H9 (cell line): ENCODE measurements at regions not wholly inside any gene's neighbourhood (a gene's known extent, or its start where the extent isn't known, plus 50 kb on each side); places are given as distances from the start of the nearest gene placed in this dataset.

Source experiments
- DNase-seq: peaks from one replicate; pipeline ENCODE4 v3.0.0-alpha.2; 2017
- H2AFZ ChIP-seq: one replicate; pipeline ENCODE4 v1.6.1; 2013; ENCODE audit warnings: mild to moderate bottlenecking, low read length, control low read depth, moderate library complexity
- H2AK5ac ChIP-seq: 2 replicates; pipeline ENCODE4 v1.6.1; 2013; ENCODE audit warnings: low read length, control low read depth, mixed read lengths; ENCODE audit not compliant: insufficient read length
- H2BK120ac ChIP-seq: one replicate; pipeline ENCODE4 v1.6.1; 2013; ENCODE audit warnings: low read depth, mild to moderate bottlenecking, low read length, control low read depth, inconsistent platforms; ENCODE audit not compliant: poor library complexity, severe bottlenecking
- H2BK12ac ChIP-seq: 2 replicates; pipeline ENCODE4 v1.6.1; 2013; ENCODE audit warnings: low read length, control low read depth, mixed read lengths, low read depth; ENCODE audit not compliant: insufficient read length
- H2BK15ac ChIP-seq: 2 replicates; pipeline ENCODE4 v1.6.1; 2013; ENCODE audit warnings: low read depth, low read length, control low read depth
- H2BK20ac ChIP-seq: one replicate; pipeline ENCODE4 v1.6.1; 2013; ENCODE audit warnings: low read depth, mild to moderate bottlenecking, low read length, control low read depth, inconsistent platforms; ENCODE audit not compliant: poor library complexity, severe bottlenecking
- H2BK5ac ChIP-seq: 2 replicates; pipeline ENCODE4 v1.6.1; 2013; ENCODE audit warnings: low read length, control low read depth, mixed read lengths; ENCODE audit not compliant: insufficient read length
- H3K14ac ChIP-seq: 2 replicates; pipeline ENCODE4 v1.6.1; 2013; ENCODE audit warnings: low read length, control low read depth; ENCODE audit not compliant: insufficient read depth
- H3K18ac ChIP-seq: 2 replicates; pipeline ENCODE4 v1.6.1; 2013; ENCODE audit warnings: low read depth, mild to moderate bottlenecking, mixed read lengths, low read length, control low read depth; ENCODE audit not compliant: insufficient read length
- H3K23ac ChIP-seq: 2 replicates; pipeline ENCODE4 v1.6.1; 2013; ENCODE audit warnings: low read length, control low read depth, mixed read lengths, low read depth; ENCODE audit not compliant: insufficient read length
- H3K23me2 ChIP-seq: 2 replicates; pipeline ENCODE4 v1.6.1; 2013; ENCODE audit warnings: low read depth, mild to moderate bottlenecking, mixed read lengths, low read length, control low read depth; ENCODE audit not compliant: insufficient read length, poor library complexity, severe bottlenecking
- H3K27ac ChIP-seq: 2 replicates; pipeline ENCODE4 v1.5.1; 2013; ENCODE audit warnings: low read length, control low read depth, mixed read lengths, low read depth; ENCODE audit not compliant: insufficient read length
- H3K27me3 ChIP-seq: 2 replicates; pipeline ENCODE4 v1.6.1; 2013; ENCODE audit warnings: low read length, control low read depth, inconsistent platforms; ENCODE audit not compliant: insufficient read depth
- H3K4ac ChIP-seq: 2 replicates; pipeline ENCODE4 v1.6.1; 2013; ENCODE audit warnings: low read depth, mild to moderate bottlenecking, control low read depth, inconsistent platforms, low read length, moderate library complexity
- H3K4me1 ChIP-seq: 2 replicates; pipeline ENCODE4 v1.6.1; 2013; ENCODE audit warnings: low read length, control low read depth, inconsistent platforms; ENCODE audit not compliant: insufficient read depth
- H3K4me2 ChIP-seq: 2 replicates; pipeline ENCODE4 v1.6.1; 2013; ENCODE audit warnings: low read length, control low read depth, mixed read lengths; ENCODE audit not compliant: insufficient read length, insufficient read depth
- H3K56ac ChIP-seq: 2 replicates; pipeline ENCODE4 v1.6.1; 2013; ENCODE audit warnings: low read depth, mild to moderate bottlenecking, mixed read lengths, low read length, control low read depth; ENCODE audit not compliant: insufficient read length
- H3K79me1 ChIP-seq: 2 replicates; pipeline ENCODE4 v1.6.1; 2013; ENCODE audit warnings: low read depth, mild to moderate bottlenecking, moderate library complexity, low read length, control low read depth, inconsistent platforms; ENCODE audit not compliant: insufficient read depth, poor library complexity, severe bottlenecking
- H3K79me2 ChIP-seq: 2 replicates; pipeline ENCODE4 v1.6.1; 2013; ENCODE audit warnings: low read length, control low read depth, inconsistent platforms; ENCODE audit not compliant: insufficient read depth
- H3K9ac ChIP-seq: 2 replicates; pipeline ENCODE4 v1.6.1; 2013; ENCODE audit warnings: low read length, control low read depth, mixed read lengths; ENCODE audit not compliant: insufficient read length; ENCODE audit errors: extremely low read depth
- H3K9me3 ChIP-seq: one replicate; pipeline ENCODE4 v1.6.1; 2013; ENCODE audit warnings: low read depth, low read length, inconsistent platforms; ENCODE audit not compliant: control insufficient read depth
- H3T11ph ChIP-seq: one replicate; pipeline ENCODE4 v1.6.1; 2013; ENCODE audit warnings: mild to moderate bottlenecking, low read length, control low read depth, inconsistent platforms
- H4K20me1 ChIP-seq: one replicate; pipeline ENCODE4 v1.6.1; 2013; ENCODE audit not compliant: control insufficient read depth, insufficient read length, insufficient read depth
- H4K5ac ChIP-seq: 2 replicates; pipeline ENCODE4 v1.6.1; 2013; ENCODE audit warnings: low read depth, mild to moderate bottlenecking, mixed read lengths, low read length, control low read depth; ENCODE audit not compliant: insufficient read length
- H4K8ac ChIP-seq: replicated peaks from 2 replicates; pipeline ENCODE4 v1.6.1; 2013; ENCODE audit warnings: low read length, control low read depth, mixed read lengths, low read depth; ENCODE audit not compliant: insufficient read length
- H4K91ac ChIP-seq: 2 replicates; pipeline ENCODE4 v1.6.1; 2013; ENCODE audit warnings: low read depth, mild to moderate bottlenecking, moderate library complexity, mixed read lengths, low read length, control low read depth; ENCODE audit not compliant: insufficient read length
- H3K27ac Mint-ChIP-seq, 3 experiments: 2 replicates in 2 of 3; 3 replicates in 1 of 3; pipeline ENCODE4 v1.8.0; 2020 to 2021; ENCODE audit warnings: mixed read lengths in 3 of 3, mild to moderate bottlenecking in 1 of 3, moderate library complexity in 1 of 3
- H3K27me3 Mint-ChIP-seq: 2 replicates; pipeline ENCODE4 v1.8.0; 2021; ENCODE audit warnings: low read depth, mild to moderate bottlenecking, moderate library complexity, mixed read lengths
- H3K36me3 Mint-ChIP-seq, 3 experiments: 2 replicates in 2 of 3; 3 replicates in 1 of 3; pipeline ENCODE4 v1.8.0; 2020 to 2021; ENCODE audit warnings: low read depth in 3 of 3, mixed read lengths in 3 of 3; ENCODE audit not compliant: insufficient read depth in 1 of 3
- H3K4me1 Mint-ChIP-seq, 2 experiments: 2 replicates each; pipeline ENCODE4 v1.8.0; 2020; ENCODE audit warnings: mixed read lengths in 2 of 2
- H3K4me3 Mint-ChIP-seq, 2 experiments: 2 replicates in 1 of 2; 3 replicates in 1 of 2; pipeline ENCODE4 v1.8.0; 2020 to 2021; ENCODE audit warnings: mild to moderate bottlenecking in 2 of 2, mixed read lengths in 2 of 2, moderate library complexity in 1 of 2
- H3K9me3 Mint-ChIP-seq, 2 experiments: 2 replicates in 1 of 2; 3 replicates in 1 of 2; pipeline ENCODE4 v1.8.0; 2020; ENCODE audit warnings: mild to moderate bottlenecking in 2 of 2, mixed read lengths in 2 of 2, moderate library complexity in 1 of 2
- WGBS: extraction: QIAGEN DNeasy Blood & Tissue Kit; methylation state at CpG from one replicate; pipeline ENCODE4 v1.1.7; 2013; ENCODE audit warnings: missing lambda C conversion rate, low lambda C conversion rate, mixed read lengths; ENCODE audit not compliant: insufficient read length; ENCODE audit errors: extremely low coverage; 5-methylcytosine and 5-hydroxymethylcytosine counted together
- TF ChIP-seq, protein P1 (sequence below): fragments of 200-600 bp; sonication (generic); conservative IDR thresholded peaks from 3 replicates; pipeline ENCODE4 v1.8.0; 2021; ENCODE audit warnings: antibody characterized with exemption, mild to moderate bottlenecking

DNA sequence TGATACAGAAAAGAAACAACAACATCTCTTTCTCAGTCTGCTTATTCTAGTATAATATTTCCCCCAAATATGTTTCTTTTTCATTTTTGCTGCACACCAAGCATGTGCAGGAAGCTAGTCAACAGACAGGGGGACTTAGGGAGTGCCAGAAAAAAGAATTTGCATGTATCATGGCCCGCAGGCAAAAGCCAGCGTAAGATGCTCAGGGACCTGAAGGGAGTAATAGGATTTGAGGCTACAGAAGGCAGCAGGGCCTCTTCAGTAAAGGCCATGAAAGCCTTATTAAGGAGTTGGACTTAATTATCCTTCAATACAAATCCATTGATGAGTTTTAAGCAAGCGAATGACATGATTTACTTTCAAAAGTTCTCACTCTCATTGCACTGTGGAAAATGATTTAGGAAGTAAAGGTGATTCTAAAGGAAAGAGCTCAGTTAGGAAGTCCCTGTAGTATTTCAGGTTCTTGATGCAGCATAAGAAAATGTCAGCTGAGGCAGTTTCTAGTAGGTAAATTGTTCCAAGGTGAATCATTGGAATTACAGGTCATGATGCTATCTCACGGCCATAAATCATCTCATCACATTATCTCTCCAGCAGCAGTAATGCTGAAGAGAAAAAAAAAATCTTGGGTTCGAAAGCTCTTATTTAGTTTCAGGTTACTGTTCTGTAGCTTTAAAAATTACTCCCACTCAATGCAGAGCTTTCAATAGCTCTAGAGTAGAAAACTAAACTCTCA lies 94.8 kb downstream of the PTCHD4 start:
- H2BK20ac ChIP-seq, result no peak overlapping the region
- H3K79me2 ChIP-seq, result 0 out of 2 replicates have a peak, but pooled peaks cover 2% of the 10 kb centered on the region
- H2AFZ ChIP-seq, result no peak overlapping the region
- H2BK120ac ChIP-seq, result no peak overlapping the region
- H3K23ac ChIP-seq, result no peak overlapping the region
- H2AK5ac ChIP-seq, result no peak overlapping the region
- no peak overlapping the region for H3K4me2 ChIP-seq
- no peak overlapping the region for H3K14ac ChIP-seq
- H3K56ac ChIP-seq, result no peak overlapping the region
- H3K23me2 ChIP-seq, result no peaks in the 10 kb centered on the region
- no peak overlapping the region for H2BK12ac ChIP-seq
- no peaks in the 10 kb centered on the region; a peak in 1 of 5 replicates for H3K9me3 Mint-ChIP-seq
- no peak overlapping the region for H3K4me3 Mint-ChIP-seq
- no peak overlapping the region for H4K5ac ChIP-seq
- H4K91ac ChIP-seq, result no peak overlapping the region
- H3K9ac ChIP-seq, result no peak overlapping the region
- no CpG with 5 or more reads among the region's 5 CpGs for WGBS
- H2BK15ac ChIP-seq, result no peak overlapping the region
- H3K27me3 Mint-ChIP-seq, result no peaks in the 10 kb centered on the region
- no peak overlapping the region for H2BK5ac ChIP-seq
- no peaks in the 10 kb centered on the region for H3K36me3 Mint-ChIP-seq
- no peak overlapping the region for H3K27ac Mint-ChIP-seq
- H3K4ac ChIP-seq, result no peak overlapping the region
- no peak overlapping the region for H3K27ac ChIP-seq
- no peaks in the 10 kb centered on the region for H3K79me1 ChIP-seq
- H3K9me3 ChIP-seq, result no peaks in the 10 kb centered on the region
- H3K27me3 ChIP-seq, result no peaks in the 10 kb centered on the region
- H3K4me1 Mint-ChIP-seq, result no peaks in the 10 kb centered on the region
- TF ChIP-seq, protein P1, sequence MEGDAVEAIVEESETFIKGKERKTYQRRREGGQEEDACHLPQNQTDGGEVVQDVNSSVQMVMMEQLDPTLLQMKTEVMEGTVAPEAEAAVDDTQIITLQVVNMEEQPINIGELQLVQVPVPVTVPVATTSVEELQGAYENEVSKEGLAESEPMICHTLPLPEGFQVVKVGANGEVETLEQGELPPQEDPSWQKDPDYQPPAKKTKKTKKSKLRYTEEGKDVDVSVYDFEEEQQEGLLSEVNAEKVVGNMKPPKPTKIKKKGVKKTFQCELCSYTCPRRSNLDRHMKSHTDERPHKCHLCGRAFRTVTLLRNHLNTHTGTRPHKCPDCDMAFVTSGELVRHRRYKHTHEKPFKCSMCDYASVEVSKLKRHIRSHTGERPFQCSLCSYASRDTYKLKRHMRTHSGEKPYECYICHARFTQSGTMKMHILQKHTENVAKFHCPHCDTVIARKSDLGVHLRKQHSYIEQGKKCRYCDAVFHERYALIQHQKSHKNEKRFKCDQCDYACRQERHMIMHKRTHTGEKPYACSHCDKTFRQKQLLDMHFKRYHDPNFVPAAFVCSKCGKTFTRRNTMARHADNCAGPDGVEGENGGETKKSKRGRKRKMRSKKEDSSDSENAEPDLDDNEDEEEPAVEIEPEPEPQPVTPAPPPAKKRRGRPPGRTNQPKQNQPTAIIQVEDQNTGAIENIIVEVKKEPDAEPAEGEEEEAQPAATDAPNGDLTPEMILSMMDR, result no peak
- no peaks in the 10 kb centered on the region for H4K20me1 ChIP-seq
- H3K4me1 ChIP-seq, result no peaks in the 10 kb centered on the region
- H3K18ac ChIP-seq, result no peak overlapping the region
- no peak overlapping the region for H3T11ph ChIP-seq
- DNase-seq, result no peak
- H4K8ac ChIP-seq, result no peak overlapping the region
